Esophagus muscularis mucosa (tissue), 4 donors: ENCODE measurements at regions not wholly inside any gene's neighbourhood (a gene's known extent, or its start where the extent isn't known, plus 50 kb on each side); places are given as distances from the start of the nearest gene placed in this dataset.

Source experiments
- DNase-seq: peaks from one replicate; pipeline ENCODE4 v3.0.0-alpha.2; 2017; ENCODE audit errors: extremely low spot score
- H3K27ac ChIP-seq, 4 donors: fragments of 200-600 bp; sonication (generic); replicated peaks in 1 of 4; 1 replicate in 3 of 4; 2 replicates in 1 of 4; pipeline ENCODE4 v1.5.1; 2016 to 2019; ENCODE audit warnings: mild to moderate bottlenecking in 1 of 4
- H3K27me3 ChIP-seq, 4 donors: fragments of 200-600 bp; sonication (generic); one replicate each; pipeline versions ENCODE4 v1.5.1 to v1.6.0; 2016 to 2019
- H3K36me3 ChIP-seq, 4 donors: fragments of 200-600 bp; sonication (generic); one replicate each; pipeline ENCODE4 v1.5.1; 2016 to 2019
- H3K4me1 ChIP-seq, 4 donors: fragments of 200-600 bp; sonication (generic); one replicate each; pipeline ENCODE4 v1.5.1; 2016 to 2019
- H3K4me3 ChIP-seq, 4 donors: fragments of 200-600 bp; sonication (generic); 1 replicate in 2 of 4; 2 replicates in 2 of 4; pipeline ENCODE4 v1.5.1; 2016 to 2019; ENCODE audit warnings: mild to moderate bottlenecking in 4 of 4, moderate library complexity in 1 of 4
- H3K9me3 ChIP-seq, 4 donors: fragments of 200-600 bp; sonication (generic); 1 replicate in 3 of 4; 2 replicates in 1 of 4; pipeline ENCODE4 v1.5.1; 2016 to 2019
- EP300 ChIP-seq: sonication (generic); formaldehyde crosslinking; IDR thresholded peaks from one replicate; pipeline ENCODE4 v1.6.1; 2017; ENCODE audit warnings: antibody characterized with exemption
- POLR2A ChIP-seq: fragments of 450-650 bp; IDR thresholded peaks from one replicate; pipeline ENCODE4 v1.6.1; 2017; ENCODE audit warnings: antibody characterized with exemption, moderate library complexity, mild to moderate bottlenecking, low read depth
- POLR2AphosphoS5 ChIP-seq, 2 donors: sonication (generic); formaldehyde crosslinking; IDR thresholded peaks; one replicate each; pipeline ENCODE4 v1.6.1; 2017; ENCODE audit warnings: antibody characterized with exemption in 2 of 2
- whole genome bisulfite sequencing: methylation state at CpG from one replicate; pipeline ENCODE4 v1.1.5; 2018; 5-methylcytosine and 5-hydroxymethylcytosine counted together
- intact Hi-C: fragments of 100-400 bp; cut with DNase I; formaldehyde crosslinking; loops from one replicate; pipeline ENCODE4 v1.15.1; 2023
- TF ChIP-seq, protein P1 (sequence below), 3 experiments: fragments of 200-600 bp in 2 of 3; fragments of 450-650 bp in 1 of 3; sonication (generic) in 2 of 3; IDR thresholded peaks; one replicate each; pipeline ENCODE4 v1.5.1; 2017 to 2019; ENCODE audit warnings: antibody characterized with exemption in 3 of 3, mild to moderate bottlenecking in 2 of 3, moderate library complexity in 1 of 3

DNA sequence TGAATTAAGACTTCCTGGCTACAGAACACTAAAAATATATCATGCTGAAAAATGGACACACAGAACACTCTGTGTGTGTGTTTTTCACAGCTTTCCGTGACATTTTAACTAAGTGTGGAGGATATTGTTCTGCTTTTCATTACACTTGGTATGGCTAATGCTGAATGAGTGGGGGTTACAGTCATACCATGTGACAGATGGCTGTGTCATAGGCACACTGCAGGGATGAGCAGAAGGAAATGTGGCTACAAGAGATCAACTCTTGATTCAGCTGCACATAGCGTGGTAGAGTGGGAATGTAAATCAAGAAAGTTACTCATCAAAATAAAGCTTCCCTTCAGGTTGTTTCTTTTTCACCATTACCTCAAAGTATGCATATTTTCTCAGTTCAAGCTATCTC, 669.8 kb downstream of the IQCM start:
- WGBS = 85% methylated on average over 2 of the region's 2 CpGs
- DNase-seq = no peak
- H3K9me3 ChIP-seq = no peaks in the 10 kb centered on the region
- intact Hi-C loops = no loop called here
- H3K27ac ChIP-seq = no peak overlapping the region
- no peaks in the 10 kb centered on the region for H3K27me3 ChIP-seq
- no peaks in the 10 kb centered on the region for H3K36me3 ChIP-seq
- TF ChIP-seq POLR2AphosphoS5 (IDR thresholded peaks at IDR 0.05) (no peak), POLR2A (no peak), EP300 (no peak)
- TF ChIP-seq, protein P1, sequence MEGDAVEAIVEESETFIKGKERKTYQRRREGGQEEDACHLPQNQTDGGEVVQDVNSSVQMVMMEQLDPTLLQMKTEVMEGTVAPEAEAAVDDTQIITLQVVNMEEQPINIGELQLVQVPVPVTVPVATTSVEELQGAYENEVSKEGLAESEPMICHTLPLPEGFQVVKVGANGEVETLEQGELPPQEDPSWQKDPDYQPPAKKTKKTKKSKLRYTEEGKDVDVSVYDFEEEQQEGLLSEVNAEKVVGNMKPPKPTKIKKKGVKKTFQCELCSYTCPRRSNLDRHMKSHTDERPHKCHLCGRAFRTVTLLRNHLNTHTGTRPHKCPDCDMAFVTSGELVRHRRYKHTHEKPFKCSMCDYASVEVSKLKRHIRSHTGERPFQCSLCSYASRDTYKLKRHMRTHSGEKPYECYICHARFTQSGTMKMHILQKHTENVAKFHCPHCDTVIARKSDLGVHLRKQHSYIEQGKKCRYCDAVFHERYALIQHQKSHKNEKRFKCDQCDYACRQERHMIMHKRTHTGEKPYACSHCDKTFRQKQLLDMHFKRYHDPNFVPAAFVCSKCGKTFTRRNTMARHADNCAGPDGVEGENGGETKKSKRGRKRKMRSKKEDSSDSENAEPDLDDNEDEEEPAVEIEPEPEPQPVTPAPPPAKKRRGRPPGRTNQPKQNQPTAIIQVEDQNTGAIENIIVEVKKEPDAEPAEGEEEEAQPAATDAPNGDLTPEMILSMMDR (IDR thresholded peaks at IDR 0.05) = no peak
- no peaks in the 10 kb centered on the region for H3K4me1 ChIP-seq
- no peak overlapping the region for H3K4me3 ChIP-seq

DNA sequence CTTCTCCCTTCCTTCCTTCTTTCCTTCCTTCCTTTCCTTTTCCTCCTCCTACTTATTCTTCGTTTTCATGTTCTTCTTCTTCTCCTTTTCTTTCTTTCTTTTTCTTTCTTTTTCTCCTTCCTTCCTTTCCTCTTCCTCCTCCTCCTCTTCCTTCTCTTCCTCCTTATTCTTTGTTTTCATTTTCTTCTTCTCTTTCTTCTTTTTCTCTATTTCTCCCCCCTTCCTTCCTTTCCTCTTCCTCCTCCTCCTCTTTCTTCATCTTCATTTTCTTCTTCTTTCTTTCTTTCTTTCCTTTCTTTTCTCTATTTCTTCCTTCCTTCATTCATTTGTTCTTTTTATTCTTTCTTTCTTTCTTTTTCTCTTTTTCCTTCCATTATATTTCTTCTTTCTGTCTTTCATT, 671.6 kb downstream of the IQCM start:
- H3K4me1 ChIP-seq = no peaks in the 10 kb centered on the region
- TF ChIP-seq EP300 = no peak
- no peak for DNase-seq
- H3K36me3 ChIP-seq = no peaks in the 10 kb centered on the region
- no peak overlapping the region for H3K4me3 ChIP-seq
- H3K27me3 ChIP-seq = no peaks in the 10 kb centered on the region
- no peak overlapping the region for H3K27ac ChIP-seq
- intact Hi-C loops = no loop called here
- no peaks in the 10 kb centered on the region for H3K9me3 ChIP-seq
- WGBS = 81% methylated on average over 1 of the region's 1 CpG

DNA sequence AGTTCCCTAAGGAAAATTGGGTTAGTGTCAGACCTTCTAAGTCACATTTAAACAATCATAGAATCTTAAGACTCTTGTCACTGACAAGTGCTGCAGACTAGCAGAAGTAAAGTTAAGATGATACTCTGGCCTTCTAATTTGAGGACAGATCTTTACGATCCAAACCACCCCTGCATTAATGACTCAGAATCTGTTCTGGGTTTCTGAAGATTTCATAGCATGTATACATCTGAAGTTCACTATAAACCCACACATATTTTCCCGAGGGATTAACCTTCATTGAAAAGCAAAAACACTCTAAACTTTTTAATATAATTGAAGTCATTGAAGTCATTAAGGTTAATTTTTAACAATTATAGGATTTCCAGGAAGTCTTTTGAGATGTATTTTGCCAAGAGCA, 674.3 kb downstream of the IQCM start:
- Histone ChIP-seq H3K4me1 (no peaks in the 10 kb centered on the region), H3K27ac (no peak overlapping the region), H3K9me3 (no peaks in the 10 kb centered on the region), H3K27me3 (no peaks in the 10 kb centered on the region), H3K36me3 (no peaks in the 10 kb centered on the region), H3K4me3 (no peak overlapping the region)
- intact Hi-C loops = no loop called here
- no peak for TF ChIP-seq EP300
- no peak for DNase-seq
- WGBS = 75% methylated on average over 2 of the region's 2 CpGs

DNA sequence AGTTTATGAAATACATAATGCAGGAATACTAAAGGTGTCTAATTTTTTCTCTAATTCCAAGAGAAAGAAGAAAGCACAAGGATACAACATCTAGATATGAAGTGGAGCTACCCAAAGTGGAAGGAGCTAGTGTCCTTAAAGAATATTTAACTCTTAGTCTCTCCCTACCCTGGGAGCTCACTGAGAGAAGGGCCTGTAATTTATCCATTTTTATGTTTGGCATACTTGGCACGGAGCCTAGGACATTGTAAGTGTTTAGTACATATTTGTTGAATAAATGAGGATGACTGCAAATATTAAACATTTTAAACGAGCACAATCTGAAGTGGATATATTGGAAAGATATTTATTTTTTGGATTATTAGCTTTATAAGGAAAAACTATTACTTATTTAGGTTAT, 674.8 kb downstream of the IQCM start:
- Histone ChIP-seq H3K27ac (no peak overlapping the region), H3K36me3 (no peaks in the 10 kb centered on the region), H3K27me3 (no peaks in the 10 kb centered on the region), H3K4me3 (no peak overlapping the region), H3K4me1 (no peaks in the 10 kb centered on the region), H3K9me3 (no peaks in the 10 kb centered on the region)
- DNase-seq = no peak
- intact Hi-C loops = no loop called here
- 52% methylated on average over 2 of the region's 2 CpGs for WGBS
- TF ChIP-seq EP300 = no peak
- no peak for TF ChIP-seq POLR2AphosphoS5 (IDR thresholded peaks at IDR 0.05)
- TF ChIP-seq, protein P1 (IDR thresholded peaks at IDR 0.05) = no peak

DNA sequence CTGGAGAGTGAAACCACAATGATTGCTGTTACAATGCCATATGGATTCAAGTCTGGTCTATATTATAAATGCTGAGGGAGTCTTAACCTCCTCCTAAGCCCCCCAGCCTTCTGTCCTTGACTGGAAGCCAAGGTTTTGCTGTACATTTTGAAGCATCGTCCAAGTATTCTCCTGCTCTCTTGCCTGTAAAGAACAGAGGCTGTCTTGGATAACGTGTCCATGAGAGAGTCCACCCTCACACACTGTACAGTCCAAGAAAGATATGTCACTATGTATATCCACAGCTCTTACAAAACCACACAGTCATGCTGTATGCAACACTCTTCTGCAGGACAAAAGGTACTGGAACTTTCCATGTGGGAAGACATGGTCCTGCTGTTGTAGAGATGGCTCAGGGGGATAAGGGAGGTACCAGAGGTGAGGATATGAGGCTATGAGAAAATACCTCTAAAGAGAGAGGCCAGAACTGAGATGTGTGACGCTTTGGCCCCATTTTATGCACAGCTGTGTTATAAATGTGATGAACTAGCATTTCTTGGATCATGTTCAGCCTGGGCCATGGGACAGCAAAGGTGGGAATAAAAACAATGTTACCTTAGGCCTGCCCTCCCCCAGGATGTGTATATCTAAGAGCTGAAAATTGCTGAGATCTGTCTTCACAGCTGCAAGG, 678.6 kb downstream of the IQCM start:
- H3K9me3 ChIP-seq = peaks cover 0 to 13% (median 4%) of the 10 kb centered on the region in 4 donors
- H3K4me1 ChIP-seq = no peaks in the 10 kb centered on the region
- no peak overlapping the region for H3K27ac ChIP-seq
- H3K36me3 ChIP-seq = no peaks in the 10 kb centered on the region
- TF ChIP-seq POLR2A (no peak), POLR2AphosphoS5 (IDR thresholded peaks at IDR 0.05) (no peak), EP300 (no peak)
- TF ChIP-seq, protein P1 (IDR thresholded peaks at IDR 0.05) = no peak
- intact Hi-C loops = no loop called here
- no peaks in the 10 kb centered on the region for H3K27me3 ChIP-seq
- 74% methylated on average over 3 of the region's 3 CpGs for WGBS
- H3K4me3 ChIP-seq = no peak overlapping the region
- DNase-seq = no peak

DNA sequence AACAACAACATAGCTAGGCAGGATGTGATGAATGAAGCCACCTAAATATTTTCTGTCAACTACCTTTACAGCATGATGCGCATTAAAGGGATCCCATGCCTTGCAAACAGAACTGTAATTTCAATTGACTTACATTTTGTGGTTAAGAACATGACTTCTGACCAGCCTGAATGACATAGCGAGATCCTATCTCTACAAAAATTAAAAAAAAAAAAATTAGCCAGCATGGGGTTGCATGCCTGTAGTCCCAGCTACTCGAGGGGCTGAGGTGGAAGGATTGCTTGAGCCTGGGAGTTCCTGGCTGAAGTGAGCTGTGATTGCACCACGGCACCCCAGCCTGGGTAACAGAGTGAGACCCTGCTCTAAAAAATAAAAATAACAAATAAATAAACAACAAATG, 680.6 kb downstream of the IQCM start:
- Histone ChIP-seq H3K27ac (no peak overlapping the region), H3K27me3 (no peaks in the 10 kb centered on the region), H3K9me3 (peaks cover 0 to 13% (median 4%) of the 10 kb centered on the region in 4 donors), H3K4me3 (no peak overlapping the region), H3K4me1 (no peaks in the 10 kb centered on the region), H3K36me3 (no peaks in the 10 kb centered on the region)
- WGBS = 78% methylated on average over 4 of the region's 4 CpGs
- intact Hi-C loops = no loop called here
- no peak for DNase-seq
- TF ChIP-seq POLR2A (no peak), POLR2AphosphoS5 (IDR thresholded peaks at IDR 0.05) (no peak), EP300 (no peak)
- TF ChIP-seq, protein P1 (IDR thresholded peaks at IDR 0.05) = no peak
